Panc1 (cell line): ENCODE measurements at regions not wholly inside any gene's neighbourhood (a gene's known extent, or its start where the extent isn't known, plus 50 kb on each side); places are given as distances from the start of the nearest gene placed in this dataset.

Source experiments
- ATAC-seq: fragments of 200-7000 bp; cut with Tn5 transposase; 2 replicates; pipeline ENCODE4 v1.9.1; 2020; ENCODE audit warnings: mild to moderate bottlenecking, moderate library complexity
- BruUV-seq: library from RNA; stranded (reverse); fragments of 400-500 nt; replicated peaks from 2 replicates; lab custom pipeline; 2021; lab: Mats Ljungman, UMichigan
- CTCF ChIA-PET: fragments of 300-600 bp; sonication (Branson Sonifier 250); formaldehyde crosslinking; loops from one replicate; lab custom pipeline; 2022; ENCODE audit warnings: antibody characterized with exemption; lab: Charles Lee
- POLR2A ChIA-PET: fragments of 300-600 bp; sonication (Branson Sonifier 250); formaldehyde crosslinking; loops from one replicate; lab custom pipeline; 2022; ENCODE audit warnings: antibody characterized with exemption; lab: Charles Lee
- DNase-seq: peaks from one replicate; pipeline ENCODE4 v3.0.0-alpha.2; 2010; ENCODE audit warnings: low read depth, low spot score
- H3K27ac ChIP-seq: 2 replicates; pipeline ENCODE4 v1.5.1; 2011; ENCODE audit warnings: mild to moderate bottlenecking, low read length, inconsistent platforms
- H3K27me3 ChIP-seq: fragments of 200-500 bp; sonication (Bioruptor generic); 2 replicates; pipeline ENCODE4 v1.6.0; 2014; ENCODE audit warnings: low read length, inconsistent platforms; ENCODE audit not compliant: control insufficient read depth, insufficient read depth
- H3K36me3 ChIP-seq: fragments of 200-500 bp; sonication (Bioruptor generic); 2 replicates; pipeline ENCODE4 v1.5.1; 2014; ENCODE audit warnings: inconsistent platforms, mild to moderate bottlenecking, low read length, moderate library complexity; ENCODE audit not compliant: control insufficient read depth, insufficient read depth
- H3K4me1 ChIP-seq: 2 replicates; pipeline ENCODE4 v1.5.1; 2011; ENCODE audit warnings: inconsistent platforms, mild to moderate bottlenecking, low read length, moderate library complexity; ENCODE audit not compliant: control insufficient read depth, insufficient read depth
- H3K4me3 ChIP-seq, 2 experiments: 2 replicates each; pipeline ENCODE4 v1.5.1; 2011 to 2012; ENCODE audit warnings: low read depth in 2 of 2, low read length in 2 of 2, mild to moderate bottlenecking in 2 of 2, inconsistent platforms in 1 of 2, moderate library complexity in 1 of 2
- H3K9me3 ChIP-seq: fragments of 200-500 bp; sonication (Bioruptor generic); 2 replicates; pipeline ENCODE4 v1.5.1; 2014; ENCODE audit warnings: low read depth, mild to moderate bottlenecking, inconsistent platforms, low read length, moderate library complexity; ENCODE audit not compliant: control insufficient read depth, insufficient read depth
- CTCF ChIP-seq: fragments of 450-650 bp; IDR thresholded peaks from 2 replicates; pipeline ENCODE4 v1.5.1; 2017; ENCODE audit warnings: mild to moderate bottlenecking
- POLR2AphosphoS5 ChIP-seq: IDR thresholded peaks from 2 replicates; pipeline ENCODE4 v1.6.1; 2012; ENCODE audit warnings: mild to moderate bottlenecking, low read depth, low read length, moderate library complexity
- REST ChIP-seq, 2 experiments: IDR thresholded peaks; 2 replicates each; pipeline ENCODE4 v1.6.1; 2011 to 2012; ENCODE audit warnings: low read depth in 2 of 2, control low read depth in 1 of 2, low read length in 1 of 2, mild to moderate bottlenecking in 1 of 2, moderate library complexity in 1 of 2; ENCODE audit not compliant: insufficient read depth in 1 of 2
- SIN3A ChIP-seq: IDR thresholded peaks from 2 replicates; pipeline ENCODE4 v1.6.1; 2012; ENCODE audit warnings: low read depth, mild to moderate bottlenecking, low read length, moderate library complexity, borderline replicate concordance; ENCODE audit not compliant: insufficient read depth
- TCF7L2 ChIP-seq: IDR thresholded peaks from 2 replicates; pipeline ENCODE4 v1.6.1; 2011; ENCODE audit warnings: mild to moderate bottlenecking, low read depth, low read length, inconsistent platforms
- in situ Hi-C: cut with HindIII; loops from 2 replicates; pipeline ENCODE4 v1.10.0; 2016; ENCODE audit warnings: low sequenced_read_pairs, low pct_unique_long_range_greater_than_20kb
- intact Hi-C: fragments of 100-400 bp; cut with micrococcal nuclease; formaldehyde crosslinking; loops from one replicate; pipeline ENCODE4 v1.10.0; 2022; ENCODE audit not compliant: unreplicated experiment

GRCh38 chr5:40308867-40309266 is 370.8 kb upstream of the PTGER4 start:
- intact Hi-C loops, result no loop called here
- no peak for DNase-seq
- POLR2A ChIA-PET, result no interaction called here
- no peak overlapping the region for H3K27ac ChIP-seq
- H3K27me3 ChIP-seq, result no peaks in the 10 kb centered on the region
- no peak overlapping the region for H3K4me3 ChIP-seq
- no peak for TF ChIP-seq TCF7L2
- no peak for TF ChIP-seq CTCF
- no peak for TF ChIP-seq SIN3A
- no peak for TF ChIP-seq REST (IDR thresholded peaks at IDR 0.05; ENCODE audit: insufficient read depth in 1 of 2, low read depth in 2 of 2, low read length in 1 of 2)
- TF ChIP-seq POLR2AphosphoS5, result no peak
- BruUV-seq, result no TSS peak
- H3K4me1 ChIP-seq, result no peaks in the 10 kb centered on the region
- in situ Hi-C loops, result no loop called here
- no peaks in the 10 kb centered on the region for H3K9me3 ChIP-seq
- CTCF ChIA-PET, result no interaction called here
- ATAC-seq, result no peak
- no peaks in the 10 kb centered on the region; the same call in 1 of the 2 replicates for H3K36me3 ChIP-seq

- TF ChIP-seq POLR2AphosphoS5, result no peak
- intact Hi-C loops (no loop called here), in situ Hi-C loops (no loop called here)
- CTCF ChIA-PET, result no interaction called here
- ATAC-seq, result no peak
- BruUV-seq, result no TSS peak
- Histone ChIP-seq H3K27ac (no peak overlapping the region), H3K4me3 (no peak overlapping the region), H3K27me3 (no peaks in the 10 kb centered on the region), H3K36me3 (no peaks in the 10 kb centered on the region), H3K4me1 (no peaks in the 10 kb centered on the region), H3K9me3 (no peaks in the 10 kb centered on the region)
- DNase-seq, result no peak
- POLR2A ChIA-PET, result no interaction called here
These were observed 371.8 kb upstream of the PTGER4 start for GRCh38 chr5:40307920-40308319.

- Histone ChIP-seq H3K27me3 (no peaks in the 10 kb centered on the region), H3K27ac (no peak overlapping the region), H3K9me3 (no peaks in the 10 kb centered on the region), H3K4me3 (no peak overlapping the region), H3K4me1 (no peaks in the 10 kb centered on the region), H3K36me3 (no peaks in the 10 kb centered on the region)
- BruUV-seq, result no TSS peak
- no peak for TF ChIP-seq SIN3A
- ChIA-PET CTCF (no interaction called here), POLR2A (no interaction called here)
- intact Hi-C loops, result no loop called here
- DNase-seq (no peak), ATAC-seq (no peak)
- in situ Hi-C loops, result no loop called here
These were observed 372.7 kb upstream of the PTGER4 start for GRCh38 chr5:40306869-40307487.
